DMS114 treated with DMSO at 0.1 percent for 48 hours (cell line): ENCODE measurements at regions not wholly inside any gene's neighbourhood (a gene's known extent, or its start where the extent isn't known, plus 50 kb on each side); places are given as distances from the start of the nearest gene placed in this dataset.
"Not testable (repeated sequence)": the region's sequence is repeated elsewhere in the genome, so short reads cannot be mapped to it uniquely, and the experiment has no call there.

Source experiments
- DNase-seq: peaks from one replicate; lab custom pipeline; 2025; ENCODE audit not compliant: unreplicated experiment; lab: John Stamatoyannopoulos, UW

- no peak for DNase-seq
These were observed 1400.4 kb upstream of the PCDH7 start for GRCh38 chr4:29319663-29320340.

- DNase-seq = no peak
These were observed 1399.1 kb upstream of the PCDH7 start for GRCh38 chr4:29320947-29321620.

GRCh38 chr4:29326004-29326403, 1394.2 kb upstream of the PCDH7 start:
- no peak for DNase-seq

GRCh38 chr4:29326816-29327215, 1393.4 kb upstream of the PCDH7 start:
- DNase-seq = no peak

- DNase-seq = no peak
These were observed 1383.3 kb upstream of the PCDH7 start for GRCh38 chr4:29336861-29337260.

- no peak for DNase-seq
These were observed 1347.2 kb upstream of the PCDH7 start for GRCh38 chr4:29372971-29373370.

- no peak for DNase-seq
These were observed 1344.5 kb upstream of the PCDH7 start for GRCh38 chr4:29375716-29376115.

- DNase-seq = not testable (repeated sequence)
These were observed 1341.9 kb upstream of the PCDH7 start for GRCh38 chr4:29378237-29378636.

- no peak for DNase-seq
These were observed 1329.2 kb upstream of the PCDH7 start for GRCh38 chr4:29390921-29391320.

GRCh38 chr4:29405116-29405515, 1315.1 kb upstream of the PCDH7 start:
- no peak for DNase-seq

GRCh38 chr4:29415771-29416170, 1304.4 kb upstream of the PCDH7 start:
- DNase-seq = no peak

- DNase-seq = no peak
These were observed 1296.1 kb upstream of the PCDH7 start for GRCh38 chr4:29423836-29424721.

- no peak for DNase-seq
These were observed 1266.8 kb upstream of the PCDH7 start for GRCh38 chr4:29453303-29453820.

GRCh38 chr4:29459926-29460325, 1260.2 kb upstream of the PCDH7 start:
- DNase-seq = no peak

- no peak for DNase-seq
These were observed 1253.0 kb upstream of the PCDH7 start for GRCh38 chr4:29467044-29467717.
